ENCODE measurements at regions not wholly inside any gene's neighbourhood (a gene's known extent, or its start where the extent isn't known, plus 50 kb on each side); places are given as distances from the start of the nearest gene placed in this dataset.

GRCh38 chr2:16287281-16287680 is 346.9 kb downstream of the MYCN start:
- WGBS (ENCODE audit: insufficient coverage): 78% methylated on average over 1 of the region's 1 CpG
- Mint-ChIP-seq H3K27me3 (peaks cover 14% of the 10 kb centered on the region), H3K4me1 (no peaks in the 10 kb centered on the region), H3K27ac (no peak overlapping the region), H3K4me3 (no peak overlapping the region), H3K9me3 (ENCODE audit: insufficient read depth) (no peaks in the 10 kb centered on the region)
- Histone ChIP-seq H3K4me1 (ENCODE audit: control insufficient read depth in 2 of 2, insufficient read depth in 2 of 2, low read length in 2 of 2) (no peaks in the 10 kb centered on the region), H3K4me3 (ENCODE audit: control extremely low read depth in 1 of 5, extremely low read depth in 1 of 5, insufficient read depth in 1 of 5, low read depth in 2 of 5, low read length in 4 of 5) (no peak overlapping the region), H4K20me1 (ENCODE audit: control insufficient read depth, insufficient read depth, low read length, poor library complexity, severe bottlenecking) (no peaks in the 10 kb centered on the region), H3K27me3 (replicated peaks in 1 of 4; ENCODE audit: control extremely low read depth in 1 of 4, control insufficient read depth in 3 of 4, insufficient read depth in 4 of 4, low read length in 3 of 4) (no peaks in the 10 kb centered on the region), H3K4me2 (replicated peaks; ENCODE audit: low read depth, low read length, poor library complexity, severe bottlenecking) (no peak overlapping the region), H3K79me2 (ENCODE audit: control insufficient read depth, insufficient read depth, low read length) (no peaks in the 10 kb centered on the region), H3K27ac (ENCODE audit: low read length in 2 of 2) (no peak overlapping the region), H3K9me3 (ENCODE audit: control extremely low read depth in 1 of 3, control insufficient read depth in 2 of 3, insufficient read depth in 1 of 3, low read length in 2 of 3) (peaks cover 0 to 5% (median 0%) of the 10 kb centered on the region in 3 donors), H2AFZ (ENCODE audit: insufficient read depth, low read depth, low read length, poor library complexity, severe bottlenecking) (no peak overlapping the region), H3K36me3 (replicated peaks in 1 of 2; ENCODE audit: control extremely low read depth in 1 of 2, control insufficient read depth in 1 of 2, extremely low read depth in 1 of 2, insufficient read depth in 2 of 2, low read length in 1 of 2) (no peaks in the 10 kb centered on the region), H3K9ac (ENCODE audit: low read length) (no peak overlapping the region)
- no peak for DNase-seq
- TF ChIP-seq, protein P1, sequence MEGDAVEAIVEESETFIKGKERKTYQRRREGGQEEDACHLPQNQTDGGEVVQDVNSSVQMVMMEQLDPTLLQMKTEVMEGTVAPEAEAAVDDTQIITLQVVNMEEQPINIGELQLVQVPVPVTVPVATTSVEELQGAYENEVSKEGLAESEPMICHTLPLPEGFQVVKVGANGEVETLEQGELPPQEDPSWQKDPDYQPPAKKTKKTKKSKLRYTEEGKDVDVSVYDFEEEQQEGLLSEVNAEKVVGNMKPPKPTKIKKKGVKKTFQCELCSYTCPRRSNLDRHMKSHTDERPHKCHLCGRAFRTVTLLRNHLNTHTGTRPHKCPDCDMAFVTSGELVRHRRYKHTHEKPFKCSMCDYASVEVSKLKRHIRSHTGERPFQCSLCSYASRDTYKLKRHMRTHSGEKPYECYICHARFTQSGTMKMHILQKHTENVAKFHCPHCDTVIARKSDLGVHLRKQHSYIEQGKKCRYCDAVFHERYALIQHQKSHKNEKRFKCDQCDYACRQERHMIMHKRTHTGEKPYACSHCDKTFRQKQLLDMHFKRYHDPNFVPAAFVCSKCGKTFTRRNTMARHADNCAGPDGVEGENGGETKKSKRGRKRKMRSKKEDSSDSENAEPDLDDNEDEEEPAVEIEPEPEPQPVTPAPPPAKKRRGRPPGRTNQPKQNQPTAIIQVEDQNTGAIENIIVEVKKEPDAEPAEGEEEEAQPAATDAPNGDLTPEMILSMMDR (IDR thresholded peaks at IDR 0.05): no peak
- no peak for TF ChIP-seq EZH2 (IDR thresholded peaks at IDR 0.05; ENCODE audit: borderline replicate concordance, insufficient read depth, low read depth, low read length, poor library complexity, severe bottlenecking)
- CTCF ChIA-PET: no interaction called here
- intact Hi-C loops (cut with micrococcal nuclease): no loop called here
- ATAC-seq (ENCODE audit: low read depth): no peak
- POLR2A ChIA-PET: no interaction called here

GRCh38 chr2:16285813-16286510 is 345.6 kb downstream of the MYCN start:
- no peak overlapping the region for H3K27ac Mint-ChIP-seq
- no peaks in the 10 kb centered on the region for H4K20me1 ChIP-seq (ENCODE audit: control insufficient read depth, insufficient read depth, low read length, poor library complexity, severe bottlenecking)
- no peak overlapping the region for H3K4me2 ChIP-seq (replicated peaks; ENCODE audit: low read depth, low read length, poor library complexity, severe bottlenecking)
- no peak overlapping the region for H3K27ac ChIP-seq (ENCODE audit: low read length in 2 of 2)
- 62% methylated on average over 6 of the region's 7 CpGs for WGBS (ENCODE audit: insufficient coverage)
- intact Hi-C loops (cut with micrococcal nuclease): no loop called here
- no peaks in the 10 kb centered on the region for H3K36me3 ChIP-seq (replicated peaks in 1 of 2; ENCODE audit: control extremely low read depth in 1 of 2, control insufficient read depth in 1 of 2, extremely low read depth in 1 of 2, insufficient read depth in 2 of 2, low read length in 1 of 2)
- H3K4me3 ChIP-seq (ENCODE audit: control extremely low read depth in 1 of 5, extremely low read depth in 1 of 5, insufficient read depth in 1 of 5, low read depth in 2 of 5, low read length in 4 of 5): no peak overlapping the region
- peaks cover 14% of the 10 kb centered on the region for H3K27me3 Mint-ChIP-seq
- H3K4me3 Mint-ChIP-seq: no peak overlapping the region
- CTCF ChIA-PET: no interaction called here
- no peak overlapping the region for H3K9ac ChIP-seq (ENCODE audit: low read length)
- DNase-seq (no peak), ATAC-seq (ENCODE audit: low read depth) (no peak)
- no peaks in the 10 kb centered on the region for H3K4me1 ChIP-seq (ENCODE audit: control insufficient read depth in 2 of 2, insufficient read depth in 2 of 2, low read length in 2 of 2)
- H3K79me2 ChIP-seq (ENCODE audit: control insufficient read depth, insufficient read depth, low read length): no peaks in the 10 kb centered on the region
- no peak for TF ChIP-seq EZH2 (IDR thresholded peaks at IDR 0.05; ENCODE audit: borderline replicate concordance, insufficient read depth, low read depth, low read length, poor library complexity, severe bottlenecking)
- TF ChIP-seq, protein P1 (IDR thresholded peaks at IDR 0.05): no peak
- H2AFZ ChIP-seq (ENCODE audit: insufficient read depth, low read depth, low read length, poor library complexity, severe bottlenecking): no peak overlapping the region
- POLR2A ChIA-PET: no interaction called here
- peaks cover 0 to 5% (median 0%) of the 10 kb centered on the region in 3 donors for H3K9me3 ChIP-seq (ENCODE audit: control extremely low read depth in 1 of 3, control insufficient read depth in 2 of 3, insufficient read depth in 1 of 3, low read length in 2 of 3)
- peaks cover 0 to 3% (median 0%) of the 10 kb centered on the region in 4 experiments for H3K27me3 ChIP-seq (replicated peaks in 1 of 4; ENCODE audit: control extremely low read depth in 1 of 4, control insufficient read depth in 3 of 4, insufficient read depth in 4 of 4, low read length in 3 of 4)
- no peaks in the 10 kb centered on the region for H3K9me3 Mint-ChIP-seq (ENCODE audit: insufficient read depth)
- H3K4me1 Mint-ChIP-seq: no peaks in the 10 kb centered on the region

Measured in B cell (primary cell).